ENCODE measurements at regions not wholly inside any gene's neighbourhood (a gene's known extent, or its start where the extent isn't known, plus 50 kb on each side); places are given as distances from the start of the nearest gene placed in this dataset.
"Not testable (repeated sequence)": the region's sequence is repeated elsewhere in the genome, so short reads cannot be mapped to it uniquely, and the experiment has no call there.

DNA sequence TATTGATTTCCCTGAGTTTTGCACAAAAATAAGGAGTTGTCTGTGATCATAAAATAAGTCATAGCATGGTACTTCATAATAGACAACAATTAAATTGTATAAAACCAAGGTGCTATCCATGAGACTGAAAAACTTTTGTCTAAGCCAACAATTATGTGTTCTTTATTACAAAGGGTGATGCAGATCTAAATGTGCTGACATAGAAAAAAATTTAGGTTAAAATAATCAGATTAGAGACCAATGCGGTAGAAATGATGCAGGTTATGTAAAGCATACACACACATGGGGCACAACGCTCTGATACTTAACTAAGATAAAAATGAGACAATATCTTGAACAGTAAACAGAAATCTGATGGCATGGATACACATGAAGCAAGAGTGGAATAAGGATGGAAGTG, 113.3 kb downstream of the PWWP3B start:
- H3K36me3 ChIP-seq = no peaks in the 10 kb centered on the region
- intact Hi-C loops (cut with DNase I; ENCODE audit: low total_unique reads) = no loop called here
- no peak for DNase-seq
- no peaks in the 10 kb centered on the region for H3K4me1 ChIP-seq
- H3K9me3 ChIP-seq = no peaks in the 10 kb centered on the region
- H3K27me3 ChIP-seq (replicated peaks in 1 of 7) = peaks cover 0 to 10% (median 0%) of the 10 kb centered on the region in 7 donors
- no peak for TF ChIP-seq CTCF (IDR thresholded peaks at IDR 0.05 in 8 of 11, conservative IDR thresholded peaks at IDR 0.05 in 3 of 11)
- no peak for TF ChIP-seq POLR2A (IDR thresholded peaks at IDR 0.05)
- no peak for TF ChIP-seq POLR2AphosphoS5 (IDR thresholded peaks at IDR 0.05)
- no peak overlapping the region for H3K4me3 ChIP-seq
- no peak overlapping the region for H3K27ac ChIP-seq
- WGBS, 5 donors = 66 to 92% (median 80%) methylated on average over 2 of the region's 2 CpGs

DNA sequence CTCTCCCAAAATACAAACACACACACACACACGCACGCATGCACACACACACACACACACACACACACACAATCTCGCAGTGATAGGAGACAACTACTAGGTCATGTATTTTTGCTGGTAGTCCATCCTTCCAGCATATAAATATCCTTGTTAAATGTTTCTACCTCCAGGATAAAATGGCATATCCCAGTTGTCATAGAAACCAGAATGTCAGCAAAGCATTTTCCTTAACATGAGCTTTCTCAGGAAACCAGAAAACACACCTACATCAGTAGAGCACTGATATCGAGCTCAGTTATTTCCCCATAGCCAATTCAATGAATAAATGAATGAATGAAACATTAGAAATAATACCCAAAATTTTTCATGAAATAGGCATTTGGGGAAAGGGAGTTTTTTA, 115.7 kb downstream of the PWWP3B start:
- no peak overlapping the region for H3K27ac ChIP-seq
- no peaks in the 10 kb centered on the region for H3K4me1 ChIP-seq
- intact Hi-C loops (cut with DNase I; ENCODE audit: low total_unique reads) = no loop called here
- H3K9me3 ChIP-seq = no peaks in the 10 kb centered on the region
- no peaks in the 10 kb centered on the region for H3K36me3 ChIP-seq
- peaks cover 0 to 10% (median 0%) of the 10 kb centered on the region in 7 donors for H3K27me3 ChIP-seq (replicated peaks in 1 of 7)
- TF ChIP-seq POLR2A (IDR thresholded peaks at IDR 0.05) (no peak), CTCF (IDR thresholded peaks at IDR 0.05 in 8 of 11, conservative IDR thresholded peaks at IDR 0.05 in 3 of 11) (no peak), POLR2AphosphoS5 (IDR thresholded peaks at IDR 0.05) (no peak)
- 77 to 96% (median 81%) methylated on average over 4 of the region's 4 CpGs for WGBS, 5 donors
- DNase-seq = no peak
- H3K4me3 ChIP-seq = no peak overlapping the region

GRCh38 chrX:106284431-106285025, 116.4 kb downstream of the PWWP3B start:
- Histone ChIP-seq H3K4me1 (no peaks in the 10 kb centered on the region), H3K36me3 (no peaks in the 10 kb centered on the region), H3K9me3 (no peaks in the 10 kb centered on the region), H3K27me3 (replicated peaks in 1 of 7) (peaks cover 0 to 10% (median 0%) of the 10 kb centered on the region in 7 donors), H3K27ac (no peak overlapping the region), H3K4me3 (no peak overlapping the region)
- 46 to 76% (median 60%) methylated on average over 2 of the region's 2 CpGs for WGBS, 5 donors
- no peak for DNase-seq
- TF ChIP-seq POLR2A (IDR thresholded peaks at IDR 0.05) = no peak
- no peak for TF ChIP-seq CTCF (IDR thresholded peaks at IDR 0.05 in 8 of 11, conservative IDR thresholded peaks at IDR 0.05 in 3 of 11)
- TF ChIP-seq POLR2AphosphoS5 (IDR thresholded peaks at IDR 0.05) = no peak
- intact Hi-C loops (cut with DNase I; ENCODE audit: low total_unique reads) = no loop called here

DNA sequence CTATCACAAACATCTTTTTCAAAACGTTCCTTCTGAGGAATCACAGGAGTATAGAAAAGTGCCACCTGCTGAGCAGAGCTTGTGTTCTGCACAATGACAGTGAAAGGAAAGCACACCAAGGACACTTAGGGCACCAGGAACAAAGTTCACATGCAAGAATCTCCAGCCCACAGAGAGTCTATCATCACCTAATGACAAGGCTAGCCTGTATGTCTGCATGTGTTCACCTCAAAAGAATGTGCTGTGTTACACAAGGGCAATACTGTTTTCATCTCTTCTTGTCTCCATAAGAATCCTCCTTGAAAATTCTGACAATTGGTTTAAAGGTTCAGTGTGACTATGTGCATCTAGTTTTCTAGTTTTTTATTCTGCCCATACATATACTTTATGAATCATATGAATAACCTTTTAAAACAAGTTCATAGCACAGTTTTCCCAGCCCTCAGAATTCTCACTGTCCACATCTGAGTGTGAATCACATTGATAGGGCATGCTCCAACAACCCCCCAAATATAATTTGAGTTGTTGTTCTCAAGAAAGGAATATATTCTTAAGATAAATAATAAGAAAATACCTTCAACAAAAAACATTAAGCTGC, 118.0 kb downstream of the PWWP3B start:
- H3K27ac ChIP-seq = no peak overlapping the region
- TF ChIP-seq CTCF (IDR thresholded peaks at IDR 0.05 in 8 of 11, conservative IDR thresholded peaks at IDR 0.05 in 3 of 11) (no peak), POLR2AphosphoS5 (IDR thresholded peaks at IDR 0.05) (no peak), POLR2A (IDR thresholded peaks at IDR 0.05) (no peak)
- H3K36me3 ChIP-seq = no peaks in the 10 kb centered on the region
- no peak overlapping the region for H3K4me3 ChIP-seq
- peaks cover 0 to 7% (median 0%) of the 10 kb centered on the region in 7 donors for H3K27me3 ChIP-seq (replicated peaks in 1 of 7)
- intact Hi-C loops (cut with DNase I; ENCODE audit: low total_unique reads) = no loop called here
- no peak for DNase-seq
- 17 to 55% (median 25%) methylated on average over 1 of the region's 1 CpG for WGBS, 5 donors
- no peaks in the 10 kb centered on the region for H3K9me3 ChIP-seq
- H3K4me1 ChIP-seq = no peaks in the 10 kb centered on the region

DNA sequence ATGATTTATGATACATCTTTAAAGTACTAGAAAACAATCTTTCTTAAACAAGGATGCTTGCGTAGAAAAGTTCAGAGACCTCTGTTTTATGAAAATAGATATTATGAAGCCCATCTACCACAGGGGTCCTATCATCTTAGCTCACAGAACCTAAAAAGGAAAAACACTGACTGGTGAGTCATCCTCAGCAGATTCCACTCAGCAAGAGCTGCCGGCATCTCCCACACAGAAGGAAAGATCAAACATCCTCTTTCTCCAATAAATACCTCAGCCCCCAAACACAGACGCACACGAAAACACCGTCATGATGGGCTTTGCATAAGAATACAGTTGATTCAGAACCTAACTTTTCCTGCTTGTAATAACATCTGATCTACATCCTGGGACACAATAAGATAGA, 122.7 kb downstream of the PWWP3B start:
- H3K4me1 ChIP-seq; H3K27me3 ChIP-seq (replicated peaks in 1 of 7); H3K36me3 ChIP-seq; H3K9me3 ChIP-seq; H3K27ac ChIP-seq; H3K4me3 ChIP-seq; intact Hi-C loops (cut with DNase I; ENCODE audit: low total_unique reads); DNase-seq: not testable (repeated sequence)
- no CpG with 5 or more reads among the region's 5 CpGs for WGBS, 5 donors

DNA sequence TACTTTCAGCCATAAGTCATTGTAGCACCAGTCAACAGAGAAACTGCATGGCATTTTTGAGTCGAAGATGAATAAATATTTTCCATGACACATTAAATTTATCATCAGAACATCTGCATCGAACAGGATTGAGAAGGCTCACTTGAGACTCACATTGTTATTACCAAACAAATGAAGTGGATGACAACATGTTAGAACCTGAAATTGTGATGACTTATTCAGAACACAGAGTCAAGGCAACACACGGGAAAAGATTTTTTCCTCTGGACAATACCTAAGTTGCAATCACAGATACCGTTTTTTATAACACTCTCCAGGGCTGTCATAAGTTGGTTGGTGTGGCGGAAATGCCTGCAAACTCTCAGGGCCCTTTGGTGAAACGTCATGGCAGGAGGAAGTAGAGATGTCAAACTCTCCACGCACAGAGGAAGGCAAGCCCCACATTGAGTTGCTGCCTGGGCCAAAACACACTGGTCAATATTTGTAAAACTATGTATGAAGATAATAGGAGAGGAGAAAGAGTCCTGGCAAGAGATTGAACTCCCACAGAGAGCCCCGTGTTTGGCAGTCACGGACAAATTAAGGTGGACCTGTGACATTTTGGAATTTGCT, 123.8 kb downstream of the PWWP3B start:
- no CpG with 5 or more reads among the region's 9 CpGs for WGBS, 5 donors
- H3K27ac ChIP-seq; H3K9me3 ChIP-seq; H3K4me1 ChIP-seq; H3K4me3 ChIP-seq; intact Hi-C loops (cut with DNase I; ENCODE audit: low total_unique reads); H3K27me3 ChIP-seq (replicated peaks in 1 of 7); H3K36me3 ChIP-seq; DNase-seq: not testable (repeated sequence)
